Erythroblast (primary cell): ENCODE measurements at regions not wholly inside any gene's neighbourhood (a gene's known extent, or its start where the extent isn't known, plus 50 kb on each side); places are given as distances from the start of the nearest gene placed in this dataset.
"Not testable (repeated sequence)": the region's sequence is repeated elsewhere in the genome, so short reads cannot be mapped to it uniquely, and the experiment has no call there.

ENCODE experiments used
- GATA1 ChIP-seq: IDR thresholded peaks from 2 replicates; pipeline ENCODE4 v1.6.1; 2011; ENCODE audit warnings: low read depth, mild to moderate bottlenecking, control low read depth, low read length, moderate library complexity
- POLR2A ChIP-seq: IDR thresholded peaks from 2 replicates; pipeline ENCODE4 v1.6.1; 2011; ENCODE audit warnings: mild to moderate bottlenecking, low read length

GRCh38 chr3:72027728-72028127, 242.8 kb upstream of the PROK2 start:
- not testable (repeated sequence) for TF ChIP-seq POLR2A, GATA1
